HG03571 (cell line): ENCODE measurements at regions not wholly inside any gene's neighbourhood (a gene's known extent, or its start where the extent isn't known, plus 50 kb on each side); places are given as distances from the start of the nearest gene placed in this dataset.
"Not testable (repeated sequence)": the region's sequence is repeated elsewhere in the genome, so short reads cannot be mapped to it uniquely, and the experiment has no call there.

ENCODE experiments used
- ATAC-seq: cut with Tn5 transposase; IDR thresholded peaks from one replicate; pipeline ENCODE4 v1.9.1; 2021; ENCODE audit not compliant: unreplicated experiment

DNA sequence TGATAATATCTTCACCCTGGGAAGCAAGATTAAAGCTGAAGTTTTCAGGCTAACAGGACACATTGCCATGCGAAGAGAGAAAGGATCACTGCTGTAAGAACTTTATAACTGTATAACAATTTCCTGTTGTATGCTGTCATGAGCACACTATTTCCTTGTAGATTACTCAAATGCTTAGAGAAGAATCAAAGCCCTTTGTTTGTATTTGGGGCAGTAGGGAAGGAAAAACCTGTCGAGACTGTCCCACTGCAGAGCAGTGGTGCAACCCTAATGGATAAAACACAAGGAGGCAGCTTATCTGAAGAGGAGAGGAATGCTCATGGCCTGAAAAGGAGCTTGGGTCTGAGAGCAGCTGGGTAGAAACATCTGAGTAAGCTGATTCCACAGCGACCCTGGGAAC, 327.7 kb upstream of the NPSR1 start:
- no peak for ATAC-seq

GRCh38 chr7:34331102-34331501, 326.9 kb upstream of the NPSR1 start:
- no peak for ATAC-seq

DNA sequence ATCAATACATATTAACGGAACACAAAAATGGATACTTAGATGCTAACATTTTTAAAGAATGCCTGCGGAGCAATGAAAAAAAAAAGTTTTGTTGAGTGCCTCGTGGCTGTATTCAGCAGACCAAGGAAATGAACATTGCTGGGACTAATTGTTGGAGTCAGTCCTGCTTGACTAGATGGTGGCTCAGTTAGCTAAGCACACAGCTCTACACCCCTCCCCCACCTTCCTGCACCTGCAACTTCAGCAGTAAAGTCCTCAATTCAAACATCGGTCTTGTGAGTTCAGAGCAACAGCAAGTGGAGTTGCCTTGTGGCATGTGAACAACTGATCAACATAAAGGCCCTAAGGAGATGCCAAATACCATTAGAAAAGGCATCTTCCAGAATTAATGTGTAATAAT, 326.0 kb upstream of the NPSR1 start:
- ATAC-seq = no peak

- no peak for ATAC-seq
Observed at GRCh38 chr7:34333184-34333583, 324.8 kb upstream of the NPSR1 start.

- no peak for ATAC-seq
Observed at GRCh38 chr7:34333925-34334324, 324.1 kb upstream of the NPSR1 start.

- no peak for ATAC-seq
Observed at GRCh38 chr7:34337163-34337562, 320.9 kb upstream of the NPSR1 start.

DNA sequence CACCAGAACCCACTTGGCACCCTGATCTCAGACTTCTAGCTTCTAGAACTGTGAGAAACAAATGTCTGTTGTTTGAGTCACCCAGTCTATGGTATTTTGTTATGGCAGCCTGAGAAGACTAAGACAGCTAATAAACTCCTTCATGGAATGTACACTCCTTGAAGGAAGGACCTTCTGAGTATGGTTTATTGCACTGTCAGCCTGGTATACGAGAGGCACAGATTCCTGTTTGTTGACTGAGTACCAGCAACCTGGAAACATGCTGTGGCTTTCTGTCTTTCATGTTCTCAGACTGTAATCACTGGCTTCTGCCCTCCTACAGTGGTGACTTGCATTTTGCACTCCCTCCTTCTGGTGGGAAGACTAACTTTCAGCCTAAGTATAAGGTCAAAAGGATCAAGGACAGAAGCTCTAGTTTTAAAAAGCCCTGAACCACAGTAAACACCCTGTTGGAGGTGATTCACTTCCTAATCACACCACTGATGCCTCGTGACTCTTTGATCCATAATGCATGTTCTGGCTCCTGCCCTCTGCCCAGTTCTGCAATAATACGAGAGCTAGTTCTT, 319.0 kb upstream of the NPSR1 start:
- ATAC-seq = no peak

DNA sequence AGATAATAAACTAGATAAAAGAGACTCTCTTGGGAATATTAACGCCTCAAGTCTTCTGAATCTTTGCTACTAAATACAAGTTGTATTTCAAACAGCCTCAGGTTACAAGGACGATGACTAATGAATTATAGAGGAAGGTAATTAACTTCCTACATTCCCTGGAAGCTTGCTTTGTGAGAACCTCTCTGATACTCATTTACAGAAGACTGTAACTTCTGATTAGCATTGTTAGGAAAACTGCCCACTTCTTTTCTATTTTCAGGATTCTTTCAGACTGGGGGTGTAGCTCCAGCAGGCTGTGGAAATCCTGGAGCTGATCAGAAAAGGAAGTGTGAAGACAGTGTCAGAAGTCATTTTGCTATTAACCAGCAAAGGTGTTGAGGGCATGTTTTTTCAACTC, 316.7 kb upstream of the NPSR1 start:
- no peak for ATAC-seq

- ATAC-seq = no peak
Observed at GRCh38 chr7:34342387-34342786, 315.6 kb upstream of the NPSR1 start.

DNA sequence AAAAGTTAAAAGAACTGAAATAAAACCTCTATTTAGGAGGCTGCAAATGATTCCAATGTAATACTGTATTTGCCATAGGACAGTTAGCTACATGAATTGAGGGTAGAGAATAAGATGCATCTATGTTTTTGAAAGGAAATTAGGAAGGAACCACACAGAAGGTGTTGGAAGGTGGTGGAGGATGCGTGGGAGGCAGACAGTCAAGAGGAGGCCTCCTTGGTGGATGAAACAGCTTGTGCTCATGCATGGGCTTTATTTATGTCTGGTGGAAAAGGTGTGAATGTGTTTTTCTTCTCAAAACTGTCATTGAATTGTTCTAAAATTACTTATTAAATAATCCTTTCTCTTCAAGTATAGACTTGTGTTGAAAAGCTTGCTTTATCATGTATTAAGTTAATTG, 314.4 kb upstream of the NPSR1 start:
- ATAC-seq = no peak

DNA sequence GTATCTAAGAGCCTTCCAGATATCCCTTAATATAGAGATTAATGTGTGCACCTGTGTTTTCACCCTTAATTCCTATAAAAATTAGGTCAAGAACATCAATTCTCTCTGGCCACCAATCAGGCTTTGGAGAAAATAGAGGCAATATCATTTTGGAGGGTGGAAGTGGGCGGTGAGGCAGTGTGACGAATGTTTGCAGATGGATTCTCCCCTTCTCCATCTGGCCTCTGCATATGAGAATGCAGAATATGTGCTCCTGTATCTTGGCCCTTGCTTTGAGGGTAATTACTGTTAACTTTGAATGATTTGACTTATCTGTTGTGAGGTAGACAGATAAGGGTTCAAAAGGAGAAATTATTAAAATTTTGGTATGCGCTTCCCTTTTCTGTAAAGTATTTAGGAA, 304.0 kb upstream of the NPSR1 start:
- no peak for ATAC-seq

DNA sequence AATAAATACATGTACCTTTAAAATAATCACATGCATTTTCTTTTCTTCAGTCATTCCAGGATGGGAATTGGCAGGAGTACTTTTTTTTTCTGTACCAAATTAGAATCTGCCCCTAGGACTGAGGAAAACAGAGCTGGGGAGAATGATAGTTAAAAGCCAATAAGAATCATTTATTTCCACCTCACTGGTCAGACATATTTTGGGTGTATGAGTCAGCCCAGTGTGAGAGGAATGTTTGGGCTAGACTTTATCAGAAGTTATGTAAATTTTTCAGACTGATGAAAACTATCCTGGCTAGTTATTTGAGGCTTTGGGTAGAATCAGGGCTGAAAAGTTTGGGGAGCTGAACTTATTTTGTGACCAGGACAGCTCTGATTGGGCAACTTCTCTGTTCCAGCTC, 303.1 kb upstream of the NPSR1 start:
- no peak for ATAC-seq

DNA sequence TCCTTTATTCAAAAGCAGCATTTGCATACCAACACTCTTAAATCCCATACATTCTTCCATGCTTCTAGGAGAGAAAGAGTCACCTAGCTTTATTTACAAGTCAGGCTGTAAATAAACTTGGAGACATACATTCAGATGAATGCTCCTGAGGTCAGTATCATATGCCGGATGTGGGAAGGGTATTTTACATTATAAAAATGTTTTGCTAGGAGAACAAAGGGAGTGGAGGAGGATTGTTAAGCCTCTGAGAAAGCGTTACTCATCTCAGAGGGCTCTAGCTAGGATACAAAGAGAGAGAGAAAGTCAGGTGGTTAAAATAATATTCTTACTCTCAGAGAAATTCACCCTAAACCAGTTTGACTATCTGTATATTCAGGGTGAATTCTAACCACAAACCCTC, 300.9 kb upstream of the NPSR1 start:
- ATAC-seq = no peak

DNA sequence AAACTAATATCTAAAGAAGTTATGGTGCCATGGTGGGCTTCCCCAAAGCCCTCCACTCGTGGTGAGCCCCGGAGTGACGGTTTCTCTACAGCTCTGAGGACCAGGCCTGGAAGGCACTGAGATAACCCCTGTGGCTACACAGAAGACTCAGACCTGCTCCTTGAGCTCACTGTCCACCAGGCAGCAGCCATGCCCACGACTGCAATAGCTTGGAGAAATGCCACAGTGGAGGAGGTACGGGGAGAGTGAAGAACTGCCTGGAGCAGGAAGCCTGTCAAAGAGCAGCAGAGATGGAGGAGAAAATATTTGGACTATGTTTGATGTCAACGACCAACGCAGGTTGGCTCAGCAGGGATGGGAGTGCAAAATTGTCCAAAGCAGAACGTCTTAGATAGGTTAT, 300.1 kb upstream of the NPSR1 start:
- ATAC-seq = no peak

DNA sequence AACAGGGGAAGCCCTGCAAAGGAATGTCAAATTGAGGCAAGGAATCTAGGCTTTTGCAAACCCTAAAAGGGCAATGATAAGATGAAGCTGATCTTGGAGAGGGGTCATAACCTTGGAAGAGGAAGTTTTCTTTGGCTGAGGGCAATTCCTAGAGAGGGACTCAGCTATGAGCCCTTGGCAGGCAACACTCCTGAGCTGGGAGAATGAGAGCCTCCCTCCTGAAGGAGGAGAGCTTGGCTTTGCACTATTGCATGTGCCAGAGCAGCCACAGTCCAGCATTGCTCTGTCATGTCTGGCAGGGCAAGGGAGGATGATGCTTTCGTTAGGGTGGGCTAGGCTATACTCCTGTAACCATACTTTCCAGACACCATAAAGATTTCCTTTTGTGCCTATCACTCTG, 299.4 kb upstream of the NPSR1 start:
- not testable (repeated sequence) for ATAC-seq

- ATAC-seq = no peak
Observed at GRCh38 chr7:34361663-34362250, 296.3 kb upstream of the NPSR1 start.

GRCh38 chr7:34362621-34363020, 295.4 kb upstream of the NPSR1 start:
- ATAC-seq = no peak

DNA sequence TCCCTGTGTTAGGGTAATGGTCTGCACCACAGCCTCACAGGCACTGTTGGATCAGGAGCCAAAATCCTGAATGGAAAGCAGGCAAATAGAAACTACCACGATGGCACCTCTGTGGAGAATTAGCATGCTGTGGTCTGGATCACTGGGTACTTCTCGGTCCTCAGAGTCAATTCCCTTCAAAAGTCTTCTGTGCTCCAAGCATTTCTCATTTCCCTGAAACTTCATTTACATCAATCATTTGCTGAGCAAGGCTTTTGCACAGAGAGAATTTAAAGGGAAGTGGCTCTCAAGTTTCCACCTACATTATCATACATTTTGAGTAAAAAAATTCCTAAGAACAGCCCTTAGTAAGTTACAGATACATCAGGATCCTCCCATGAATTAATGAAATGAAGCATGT, 293.9 kb upstream of the NPSR1 start:
- no peak for ATAC-seq

DNA sequence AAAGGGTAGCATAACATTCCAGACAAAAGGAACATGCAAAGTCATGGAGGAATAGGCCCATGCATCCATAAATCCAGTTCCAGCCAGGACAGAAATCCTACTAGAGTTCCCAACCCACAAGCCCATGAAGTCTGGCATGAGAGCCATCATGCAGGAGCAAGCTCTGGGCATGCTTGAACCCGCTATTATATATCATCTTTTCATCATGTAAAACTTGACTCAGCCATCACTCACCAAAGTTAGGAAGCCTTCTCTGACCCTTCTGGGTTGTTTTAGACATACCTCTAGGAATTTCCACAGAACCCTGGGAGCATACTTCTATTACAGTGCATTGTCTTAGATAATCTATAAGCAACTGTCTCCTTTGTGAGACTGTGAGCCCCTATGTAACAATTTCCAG, 293.0 kb upstream of the NPSR1 start:
- no peak for ATAC-seq

DNA sequence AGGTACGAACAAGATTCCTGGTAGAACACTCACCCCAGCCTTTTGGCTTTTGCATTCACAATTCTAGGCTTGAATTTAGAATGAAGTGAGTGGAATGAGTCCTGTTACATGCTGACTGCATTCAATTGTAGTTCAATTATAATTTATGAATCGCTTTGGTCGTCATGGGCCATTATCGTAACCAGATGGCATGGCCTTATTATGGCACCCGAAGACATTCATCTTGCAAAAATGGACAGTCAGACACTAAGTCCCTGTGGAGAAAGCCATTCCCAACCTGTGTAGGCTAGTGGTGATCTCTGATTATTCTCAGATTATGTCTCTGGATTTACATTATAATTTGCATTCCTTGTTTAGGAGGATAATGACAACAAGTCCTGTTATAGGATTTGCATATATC, 292.4 kb upstream of the NPSR1 start:
- no peak for ATAC-seq

DNA sequence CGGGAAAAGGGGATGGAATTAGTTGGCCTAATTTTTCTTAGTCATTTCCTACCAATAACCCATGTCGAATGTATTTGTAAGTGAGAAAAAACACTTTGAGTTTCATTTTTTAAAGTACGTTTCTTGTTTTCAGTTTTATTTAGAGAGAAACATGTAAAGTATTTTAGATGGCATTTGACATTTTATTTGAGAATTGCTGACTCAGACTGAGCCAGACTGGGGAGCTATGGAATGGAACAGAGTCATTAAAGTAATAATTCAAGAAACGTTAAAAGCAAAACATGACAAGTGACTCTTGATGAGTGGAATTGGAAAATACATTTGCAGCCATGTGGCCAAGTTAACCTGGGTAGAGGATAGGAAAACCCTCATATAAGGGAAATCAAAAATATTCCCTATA, 286.1 kb upstream of the NPSR1 start:
- ATAC-seq = no peak

DNA sequence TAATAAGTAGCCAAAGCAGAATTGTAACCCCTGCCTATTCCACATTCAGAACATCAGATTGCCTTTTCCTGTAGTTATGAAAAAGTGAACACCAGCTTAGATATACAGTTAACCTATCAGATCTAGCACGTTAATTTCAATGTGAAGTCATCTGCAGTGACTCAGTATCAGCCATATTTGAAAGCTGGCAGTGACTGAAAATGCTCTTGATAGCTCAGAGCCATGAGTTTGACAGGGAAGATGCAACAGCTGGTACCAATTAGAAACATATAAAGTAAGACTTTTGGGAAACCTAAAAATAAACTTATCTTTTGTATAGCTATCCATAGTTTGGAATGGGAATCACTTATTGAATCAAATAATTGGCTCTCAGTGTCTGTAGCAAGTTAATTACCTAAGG, 284.1 kb upstream of the NPSR1 start:
- no peak for ATAC-seq

DNA sequence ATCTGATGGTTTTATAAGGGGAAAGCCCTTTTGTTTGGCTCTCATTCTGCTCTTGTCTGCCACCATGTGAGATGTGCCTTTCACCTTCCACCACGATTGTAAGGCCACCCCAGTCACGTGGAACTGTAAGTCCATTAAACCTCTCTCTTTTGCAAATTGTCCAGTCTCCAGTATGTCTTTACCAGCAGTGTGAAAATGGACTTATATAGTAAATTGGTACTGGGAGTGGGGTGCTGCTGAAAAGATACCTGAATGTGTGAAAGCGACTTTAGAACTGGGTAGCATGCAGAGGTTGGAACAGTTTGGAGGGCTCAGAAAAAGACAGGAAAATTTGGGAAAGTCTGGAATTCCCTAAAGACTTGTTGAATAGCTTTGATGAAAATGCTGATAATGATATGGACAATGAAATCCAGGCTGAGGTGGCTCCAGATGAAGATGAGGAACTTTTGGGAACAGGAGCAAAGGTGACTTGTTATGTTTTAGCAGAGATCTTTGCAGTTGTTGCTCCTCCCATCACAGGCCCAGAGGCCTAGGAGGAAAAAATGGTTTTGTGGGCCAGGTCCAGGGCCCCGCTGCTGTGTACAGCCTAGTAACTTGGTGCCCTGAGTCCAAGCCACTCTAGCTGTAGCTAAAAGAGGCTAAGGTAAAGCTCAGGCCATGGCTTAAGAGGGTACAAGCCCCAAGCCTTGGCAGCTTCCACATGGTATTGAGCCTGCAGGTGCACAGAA, 275.7 kb upstream of the NPSR1 start:
- no peak for ATAC-seq
